Epithelial cell of proximal tubule (primary cell): ENCODE measurements at regions not wholly inside any gene's neighbourhood (a gene's known extent, or its start where the extent isn't known, plus 50 kb on each side); places are given as distances from the start of the nearest gene placed in this dataset.

Experiments used
- DNase-seq: peaks from one replicate; pipeline ENCODE4 v3.0.0-alpha.2; 2011; ENCODE audit warnings: low read depth
- H3K4me3 ChIP-seq: 2 replicates; pipeline ENCODE4 v1.5.1; 2011; ENCODE audit warnings: low read depth, mild to moderate bottlenecking, low read length
- TF ChIP-seq, protein P1 (sequence below): conservative IDR thresholded peaks from 2 replicates; pipeline ENCODE4 v1.5.1; 2012; ENCODE audit warnings: low read depth, mild to moderate bottlenecking, low read length

DNA sequence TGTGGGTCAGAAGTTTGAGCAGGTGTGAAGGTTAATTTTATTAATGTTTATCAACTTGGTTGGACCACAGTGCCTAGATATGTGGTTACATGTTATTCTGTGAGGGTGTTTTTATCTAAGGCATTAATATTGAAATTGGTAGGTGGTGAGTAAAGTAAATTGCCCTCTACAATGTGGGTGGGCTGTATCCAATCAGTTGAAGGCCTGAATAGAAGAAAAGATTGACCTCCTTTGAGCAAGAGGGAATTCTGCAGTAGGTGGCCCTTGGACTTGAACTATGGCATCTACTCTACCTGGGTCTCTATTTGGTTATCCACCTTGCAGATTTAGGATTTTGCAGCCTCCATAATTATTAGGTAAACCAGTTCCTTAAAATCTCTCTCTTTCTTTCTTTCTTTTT is 356.8 kb upstream of the EEF2KMT start:
- no peak for DNase-seq
- no peak overlapping the region for H3K4me3 ChIP-seq
- TF ChIP-seq, protein P1, sequence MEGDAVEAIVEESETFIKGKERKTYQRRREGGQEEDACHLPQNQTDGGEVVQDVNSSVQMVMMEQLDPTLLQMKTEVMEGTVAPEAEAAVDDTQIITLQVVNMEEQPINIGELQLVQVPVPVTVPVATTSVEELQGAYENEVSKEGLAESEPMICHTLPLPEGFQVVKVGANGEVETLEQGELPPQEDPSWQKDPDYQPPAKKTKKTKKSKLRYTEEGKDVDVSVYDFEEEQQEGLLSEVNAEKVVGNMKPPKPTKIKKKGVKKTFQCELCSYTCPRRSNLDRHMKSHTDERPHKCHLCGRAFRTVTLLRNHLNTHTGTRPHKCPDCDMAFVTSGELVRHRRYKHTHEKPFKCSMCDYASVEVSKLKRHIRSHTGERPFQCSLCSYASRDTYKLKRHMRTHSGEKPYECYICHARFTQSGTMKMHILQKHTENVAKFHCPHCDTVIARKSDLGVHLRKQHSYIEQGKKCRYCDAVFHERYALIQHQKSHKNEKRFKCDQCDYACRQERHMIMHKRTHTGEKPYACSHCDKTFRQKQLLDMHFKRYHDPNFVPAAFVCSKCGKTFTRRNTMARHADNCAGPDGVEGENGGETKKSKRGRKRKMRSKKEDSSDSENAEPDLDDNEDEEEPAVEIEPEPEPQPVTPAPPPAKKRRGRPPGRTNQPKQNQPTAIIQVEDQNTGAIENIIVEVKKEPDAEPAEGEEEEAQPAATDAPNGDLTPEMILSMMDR = no peak

DNA sequence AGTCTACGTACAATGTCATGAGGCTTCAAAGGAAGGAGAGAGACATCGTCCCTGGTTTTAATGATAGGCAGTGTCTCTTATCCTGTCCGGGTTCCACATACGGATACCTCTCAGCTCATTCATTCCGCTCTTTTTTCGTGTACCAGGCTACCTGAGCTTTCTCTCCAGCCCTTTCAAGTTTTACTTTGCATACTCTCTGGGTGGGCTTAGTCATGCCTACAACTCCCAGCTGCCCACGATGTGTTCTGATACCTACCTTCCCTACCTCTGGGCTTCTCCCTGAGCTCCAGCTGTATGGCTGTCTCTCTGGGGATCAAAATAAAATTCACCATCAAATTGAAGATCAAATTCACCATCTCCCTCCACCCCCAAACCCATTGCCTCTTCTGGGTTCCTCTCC is 354.0 kb upstream of the EEF2KMT start:
- DNase-seq = no peak
- TF ChIP-seq, protein P1 = no peak
- H3K4me3 ChIP-seq = no peak overlapping the region

DNA sequence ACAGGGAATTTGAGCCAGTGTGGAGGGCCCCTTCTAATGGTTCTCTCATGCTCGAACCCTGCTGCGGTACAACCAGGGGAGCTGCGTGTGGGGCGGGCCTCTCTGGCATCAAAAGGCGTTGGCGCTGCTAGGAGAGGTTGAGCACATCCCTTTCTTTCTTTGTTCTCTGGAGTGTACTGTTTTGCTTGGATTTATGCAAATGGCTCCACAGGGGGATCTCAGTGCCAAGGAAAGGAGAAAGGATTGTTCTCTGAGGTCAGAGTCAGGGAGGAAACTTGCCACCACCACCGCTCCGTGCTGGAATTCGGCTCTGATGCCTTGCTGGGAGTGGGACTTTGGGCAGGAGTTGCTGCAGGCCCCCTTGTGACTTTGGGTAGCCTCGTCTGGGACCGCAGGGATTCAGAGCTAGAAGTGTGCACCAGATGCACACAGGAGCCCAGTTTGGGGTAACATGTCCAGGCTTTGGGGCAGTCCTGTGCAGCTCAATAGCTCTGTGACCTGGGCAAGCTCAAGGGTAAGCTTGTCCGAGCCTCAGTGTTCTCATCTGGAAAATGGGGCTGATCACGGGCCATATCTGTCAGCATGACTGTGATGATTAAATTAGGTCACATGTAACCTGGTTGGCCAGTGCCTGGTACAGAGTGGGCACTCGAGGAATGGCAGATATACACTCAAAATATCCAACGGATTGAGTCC is 353.0 kb upstream of the EEF2KMT start:
- no peak for DNase-seq
- TF ChIP-seq, protein P1 = no peak
- no peak overlapping the region for H3K4me3 ChIP-seq

DNA sequence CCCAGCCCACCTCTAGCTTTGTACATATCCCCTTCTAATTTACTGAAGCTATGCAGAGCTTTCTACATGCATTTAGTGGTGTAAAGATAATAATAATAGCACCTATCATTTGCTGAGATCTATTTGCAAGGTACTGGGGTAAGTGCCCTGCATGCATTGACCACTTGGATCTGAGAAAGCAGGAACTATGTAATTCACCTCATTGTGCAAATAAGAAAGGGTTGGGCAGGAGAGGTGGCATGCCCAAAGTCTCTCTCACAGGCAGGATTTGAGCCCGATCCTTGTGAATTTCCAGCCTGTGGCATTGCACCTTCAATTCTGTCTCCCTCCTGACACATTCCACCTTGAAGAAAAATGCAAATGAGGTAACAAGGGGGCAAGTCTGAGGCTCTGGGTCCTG is 352.3 kb upstream of the EEF2KMT start:
- no peak overlapping the region for H3K4me3 ChIP-seq
- TF ChIP-seq, protein P1 = no peak
- DNase-seq = no peak

DNA sequence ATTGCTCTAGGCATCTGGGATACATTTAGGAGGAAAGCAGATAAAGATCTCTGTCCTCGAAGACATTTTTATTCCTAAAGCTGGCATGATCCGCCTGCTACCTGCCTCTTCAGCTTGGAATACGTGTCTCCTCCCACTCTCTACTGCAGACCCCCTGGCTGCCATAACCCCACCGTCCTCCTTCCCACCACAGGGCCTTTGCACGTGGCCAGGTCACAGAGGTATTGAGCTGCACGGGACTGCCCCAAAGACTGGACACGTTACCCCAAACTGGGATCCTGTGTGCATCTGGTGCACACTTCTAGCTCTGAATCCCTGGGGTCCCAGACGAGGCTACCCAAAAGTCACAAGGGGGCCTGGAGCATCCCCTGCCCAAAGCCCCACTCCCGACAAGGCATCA is 351.2 kb upstream of the EEF2KMT start:
- no peak for DNase-seq
- TF ChIP-seq, protein P1 = no peak
- H3K4me3 ChIP-seq = no peak overlapping the region

DNA sequence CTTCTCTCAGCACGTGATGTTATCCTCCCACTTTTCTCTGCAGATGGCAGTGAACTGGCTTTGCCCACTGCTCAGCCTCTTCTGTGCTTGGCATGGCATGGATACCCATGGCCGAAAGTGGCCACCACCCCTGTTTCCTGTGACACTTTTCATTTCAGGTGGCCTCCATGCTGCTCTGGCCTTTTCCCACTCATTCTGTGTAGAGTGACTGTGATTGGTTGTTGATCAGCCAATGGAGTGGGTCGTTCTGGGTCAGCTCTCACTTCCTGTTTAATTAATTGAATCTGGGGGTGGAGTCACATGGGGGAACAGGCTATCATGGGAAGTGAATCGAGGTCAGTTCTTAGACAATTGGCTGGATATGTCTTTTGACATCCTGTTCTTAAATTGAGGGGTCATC is 350.1 kb upstream of the EEF2KMT start:
- TF ChIP-seq, protein P1 = no peak
- DNase-seq = no peak
- H3K4me3 ChIP-seq = no peak overlapping the region

DNA sequence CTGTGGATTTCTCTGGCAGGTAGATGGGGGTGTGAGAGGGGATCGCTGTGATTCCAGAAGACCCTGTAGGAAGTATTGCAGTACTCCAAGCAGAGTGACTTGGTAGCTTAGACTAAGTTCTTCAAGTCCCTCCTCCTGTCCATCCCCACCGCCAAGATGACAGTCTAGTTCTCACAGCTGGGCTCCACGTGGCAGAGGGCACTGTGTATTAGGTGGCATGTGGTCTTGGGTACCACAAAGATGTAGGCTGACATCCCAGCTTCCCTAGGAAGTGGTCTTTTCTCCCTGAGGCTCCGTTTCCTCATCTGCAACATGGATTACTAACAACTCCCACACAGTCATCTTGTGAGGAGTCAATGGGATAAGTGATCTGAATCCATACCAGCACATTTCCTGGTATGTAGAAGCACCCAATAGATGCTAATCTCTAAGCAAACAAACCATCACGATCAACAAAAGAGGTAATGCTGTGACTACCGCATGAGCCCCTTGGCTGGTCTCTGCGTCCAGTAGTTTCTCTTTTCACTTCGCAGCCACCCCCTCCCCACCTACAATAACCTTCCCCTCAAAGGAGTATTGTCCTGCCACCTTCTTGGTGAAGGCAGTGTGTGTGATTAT is 349.1 kb upstream of the EEF2KMT start:
- TF ChIP-seq, protein P1 = no peak
- no peak for DNase-seq
- H3K4me3 ChIP-seq = no peak overlapping the region
